DOHH2 (cell line): ENCODE measurements at regions not wholly inside any gene's neighbourhood (a gene's known extent, or its start where the extent isn't known, plus 50 kb on each side); places are given as distances from the start of the nearest gene placed in this dataset.

Source experiments
- H3F3A ChIP-seq: fragments of 200-600 bp; sonication (generic), shearing (Covaris generic); 2 replicates; pipeline ENCODE4 v1.6.0; 2016; ENCODE audit warnings: antibody characterized with exemption, mild to moderate bottlenecking; ENCODE audit not compliant: control insufficient read depth, insufficient read depth
- H3K27ac ChIP-seq: fragments of 200-600 bp; sonication (generic); 2 replicates; pipeline ENCODE4 v1.5.1; 2014; ENCODE audit warnings: low read depth, mild to moderate bottlenecking, low read length, moderate library complexity
- H3K27me3 ChIP-seq: fragments of 200-600 bp; sonication (generic); 2 replicates; pipeline ENCODE4 v1.6.1; 2014; ENCODE audit warnings: mild to moderate bottlenecking, low read length, mixed read lengths; ENCODE audit not compliant: control insufficient read depth
- H3K36me3 ChIP-seq: fragments of 200-600 bp; sonication (generic); 2 replicates; pipeline ENCODE4 v1.6.1; 2014; ENCODE audit warnings: mild to moderate bottlenecking, low read length, moderate library complexity, mixed read lengths; ENCODE audit not compliant: control insufficient read depth
- H3K4me1 ChIP-seq: fragments of 200-600 bp; sonication (generic); 2 replicates; pipeline ENCODE4 v1.6.1; 2014; ENCODE audit warnings: mild to moderate bottlenecking, low read length, mixed read lengths; ENCODE audit not compliant: control insufficient read depth
- H3K4me2 ChIP-seq: fragments of 200-600 bp; sonication (generic); 2 replicates; pipeline ENCODE4 v1.6.0; 2014; ENCODE audit warnings: mild to moderate bottlenecking, low read length, moderate library complexity
- H3K4me3 ChIP-seq: fragments of 200-600 bp; sonication (generic); 2 replicates; pipeline ENCODE4 v1.5.1; 2014; ENCODE audit warnings: mild to moderate bottlenecking, low read length, mixed read lengths
- H3K79me2 ChIP-seq: fragments of 200-600 bp; sonication (generic); 2 replicates; pipeline ENCODE4 v1.6.1; 2014; ENCODE audit warnings: mild to moderate bottlenecking, low read length, mixed read lengths; ENCODE audit not compliant: control insufficient read depth
- H3K9me2 ChIP-seq: fragments of 200-600 bp; sonication (generic); replicated peaks from 2 replicates; pipeline ENCODE4 v1.6.1; 2014; ENCODE audit warnings: mild to moderate bottlenecking, low read length, mixed read lengths; ENCODE audit not compliant: control insufficient read depth
- H3K9me3 ChIP-seq: fragments of 200-600 bp; sonication (generic); 2 replicates; pipeline ENCODE4 v1.6.1; 2014; ENCODE audit warnings: antibody characterized with exemption, low read length, mixed read lengths; ENCODE audit not compliant: control insufficient read depth, insufficient read depth
- H4K20me1 ChIP-seq: fragments of 200-600 bp; sonication (generic); 2 replicates; pipeline ENCODE4 v1.6.0; 2014; ENCODE audit warnings: low read depth, mild to moderate bottlenecking, antibody characterized with exemption, low read length, moderate library complexity; ENCODE audit not compliant: control insufficient read depth, insufficient read depth
- CTCF ChIP-seq: fragments of 200-600 bp; sonication (generic); IDR thresholded peaks from one replicate; pipeline ENCODE4 v1.5.1; 2014; ENCODE audit warnings: antibody characterized with exemption, mild to moderate bottlenecking, low read depth, low read length; ENCODE audit not compliant: poor library complexity, severe bottlenecking
- EZH2phosphoT487 ChIP-seq: fragments of 200-600 bp; sonication (generic); IDR thresholded peaks from 2 replicates; pipeline ENCODE4 v1.6.1; 2017; ENCODE audit warnings: borderline replicate concordance, mild to moderate bottlenecking, antibody characterized with exemption, low read length, moderate library complexity, mixed read lengths

GRCh38 chr7:47709451-47709850, 127.5 kb upstream of the TNS3 start:
- Histone ChIP-seq H3K27ac (peak overlapping the region; percentile 82), H3F3A (peaks cover 47% of the 10 kb centered on the region), H3K36me3 (no peaks in the 10 kb centered on the region), H3K9me2 (no peaks in the 10 kb centered on the region), H3K4me2 (peak overlapping the region; percentile 62), H3K4me3 (peak overlapping the region; percentile 17), H3K9me3 (no peaks in the 10 kb centered on the region), H3K4me1 (peaks cover 97% of the 10 kb centered on the region), H3K79me2 (no peaks in the 10 kb centered on the region), H4K20me1 (no peaks in the 10 kb centered on the region), H3K27me3 (no peaks in the 10 kb centered on the region)
- TF ChIP-seq EZH2phosphoT487 (no peak), CTCF (no peak)

- Histone ChIP-seq H3K4me1 (peaks cover 94% of the 10 kb centered on the region), H3K9me2 (no peaks in the 10 kb centered on the region), H3F3A (peaks cover 43% of the 10 kb centered on the region), H3K27ac (peak overlapping the region; percentile 82), H4K20me1 (no peaks in the 10 kb centered on the region), H3K4me2 (peak overlapping the region; percentile 62), H3K79me2 (no peaks in the 10 kb centered on the region), H3K4me3 (peak overlapping the region; percentile 17), H3K9me3 (no peaks in the 10 kb centered on the region), H3K27me3 (no peaks in the 10 kb centered on the region), H3K36me3 (no peaks in the 10 kb centered on the region)
- TF ChIP-seq CTCF (no peak), EZH2phosphoT487 (no peak)
Observed at GRCh38 chr7:47709051-47709450, 127.1 kb upstream of the TNS3 start.

GRCh38 chr7:47707583-47707982, 125.7 kb upstream of the TNS3 start:
- no peaks in the 10 kb centered on the region for H3K27me3 ChIP-seq
- peaks cover 31% of the 10 kb centered on the region for H3F3A ChIP-seq
- no peaks in the 10 kb centered on the region for H3K36me3 ChIP-seq
- TF ChIP-seq CTCF (no peak), EZH2phosphoT487 (no peak)
- H3K4me3 ChIP-seq, result peak overlapping the region; percentile 39
- H3K9me3 ChIP-seq, result no peaks in the 10 kb centered on the region
- peak overlapping the region; percentile 82 for H3K27ac ChIP-seq
- H3K9me2 ChIP-seq, result no peaks in the 10 kb centered on the region
- no peaks in the 10 kb centered on the region for H4K20me1 ChIP-seq
- H3K4me2 ChIP-seq, result peak overlapping the region; percentile 62
- H3K4me1 ChIP-seq, result peaks cover 93% of the 10 kb centered on the region
- no peaks in the 10 kb centered on the region for H3K79me2 ChIP-seq
